Left lung (tissue), 4 donors: ENCODE measurements at regions not wholly inside any gene's neighbourhood (a gene's known extent, or its start where the extent isn't known, plus 50 kb on each side); places are given as distances from the start of the nearest gene placed in this dataset.

Experiments
- ATAC-seq: fragments of 200-7000 bp; cut with Tn5 transposase; one replicate; pipeline ENCODE4 v1.9.1; 2020; ENCODE audit warnings: moderate library complexity
- DNase-seq, 4 donors: peaks; one replicate each; pipeline ENCODE4 v3.0.0-alpha.2; 2013 to 2020
- H3K27ac ChIP-seq, 2 donors: fragments of 200-600 bp; sonication (generic) in 1 of 2; one replicate each; pipeline versions ENCODE4 v1.5.0 to v1.8.0; 2020 to 2021
- H3K27me3 ChIP-seq, 2 donors: fragments of 200-600 bp; sonication (generic) in 1 of 2; one replicate each; pipeline versions ENCODE4 v1.5.0 to v1.8.0; 2020 to 2021
- H3K36me3 ChIP-seq, 2 donors: fragments of 200-600 bp; sonication (generic) in 1 of 2; one replicate each; pipeline versions ENCODE4 v1.5.0 to v1.8.0; 2020 to 2021
- H3K4me1 ChIP-seq, 2 donors: fragments of 200-600 bp; one replicate each; pipeline ENCODE4 v1.8.0; 2021
- H3K4me3 ChIP-seq, 2 donors: fragments of 200-600 bp; sonication (generic) in 1 of 2; one replicate each; pipeline versions ENCODE4 v1.5.0 to v1.8.0; 2020 to 2021; ENCODE audit warnings: mild to moderate bottlenecking in 1 of 2
- H3K9me3 ChIP-seq, 2 donors: fragments of 200-600 bp; sonication (generic) in 1 of 2; one replicate each; pipeline versions ENCODE4 v1.5.0 to v1.8.0; 2020 to 2021
- intact Hi-C, 2 donors: fragments of 100-400 bp; cut with DNase I; formaldehyde crosslinking; loops; one replicate each; pipeline versions ENCODE4 v1.11.2 to v1.14.2; 2022
- TF ChIP-seq, protein P1 (sequence below), 2 donors: fragments of 200-600 bp; sonication (generic) in 1 of 2; IDR thresholded peaks; one replicate each; pipeline versions ENCODE4 v1.5.0 to v1.8.0; 2021; ENCODE audit warnings: antibody characterized with exemption in 2 of 2
- donor health status: DM: no; HTN: yes; CAD: no.
- donor health status: DM: no; HTN: no; CAD: no.

DNA sequence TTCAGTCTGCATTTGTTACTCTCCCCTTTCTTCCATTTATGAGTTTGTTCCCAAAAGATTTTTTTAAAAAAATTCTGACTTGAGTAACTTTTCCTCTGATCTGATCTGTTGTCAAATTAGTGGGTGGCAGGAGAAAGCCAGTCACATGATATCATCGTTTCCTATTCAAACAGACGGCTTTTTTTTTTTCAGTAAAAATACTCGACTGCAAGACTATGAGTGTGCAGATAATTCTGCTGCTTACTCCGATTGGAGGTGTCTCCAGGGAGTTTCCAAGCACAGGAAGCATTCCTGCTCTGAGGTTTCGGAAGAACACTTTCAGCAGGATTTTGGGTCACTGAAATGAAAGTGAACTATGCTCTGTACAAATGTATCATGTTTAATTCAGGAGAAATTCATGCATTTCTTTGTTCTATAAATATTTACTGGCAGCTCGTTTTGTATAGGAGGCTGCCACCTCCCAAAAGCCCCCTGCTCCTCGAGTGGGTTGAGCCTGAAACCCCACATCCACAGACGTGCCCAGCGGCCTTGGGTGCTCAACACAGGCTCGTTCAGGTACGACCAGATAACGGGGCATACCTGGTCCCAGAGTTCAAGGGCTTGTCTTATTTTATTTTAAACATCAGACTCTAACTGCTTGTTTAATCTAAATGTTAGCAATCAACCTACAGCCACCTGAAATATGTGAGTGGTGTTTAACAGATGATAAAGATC, 126.9 kb upstream of the ZNF516 start:
- Histone ChIP-seq H3K4me3 (no peak overlapping the region), H3K36me3 (no peaks in the 10 kb centered on the region), H3K9me3 (no peaks in the 10 kb centered on the region), H3K4me1 (peaks cover 14 to 36% of the 10 kb centered on the region in 2 donors), H3K27me3 (no peaks in the 10 kb centered on the region), H3K27ac (peak overlapping the region in 1 of 2 donors; percentile 14)
- peak; percentile 33 for ATAC-seq
- intact Hi-C loops = no loop called here
- no peak for DNase-seq
- TF ChIP-seq, protein P1, sequence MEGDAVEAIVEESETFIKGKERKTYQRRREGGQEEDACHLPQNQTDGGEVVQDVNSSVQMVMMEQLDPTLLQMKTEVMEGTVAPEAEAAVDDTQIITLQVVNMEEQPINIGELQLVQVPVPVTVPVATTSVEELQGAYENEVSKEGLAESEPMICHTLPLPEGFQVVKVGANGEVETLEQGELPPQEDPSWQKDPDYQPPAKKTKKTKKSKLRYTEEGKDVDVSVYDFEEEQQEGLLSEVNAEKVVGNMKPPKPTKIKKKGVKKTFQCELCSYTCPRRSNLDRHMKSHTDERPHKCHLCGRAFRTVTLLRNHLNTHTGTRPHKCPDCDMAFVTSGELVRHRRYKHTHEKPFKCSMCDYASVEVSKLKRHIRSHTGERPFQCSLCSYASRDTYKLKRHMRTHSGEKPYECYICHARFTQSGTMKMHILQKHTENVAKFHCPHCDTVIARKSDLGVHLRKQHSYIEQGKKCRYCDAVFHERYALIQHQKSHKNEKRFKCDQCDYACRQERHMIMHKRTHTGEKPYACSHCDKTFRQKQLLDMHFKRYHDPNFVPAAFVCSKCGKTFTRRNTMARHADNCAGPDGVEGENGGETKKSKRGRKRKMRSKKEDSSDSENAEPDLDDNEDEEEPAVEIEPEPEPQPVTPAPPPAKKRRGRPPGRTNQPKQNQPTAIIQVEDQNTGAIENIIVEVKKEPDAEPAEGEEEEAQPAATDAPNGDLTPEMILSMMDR (IDR thresholded peaks at IDR 0.05) = no peak

DNA sequence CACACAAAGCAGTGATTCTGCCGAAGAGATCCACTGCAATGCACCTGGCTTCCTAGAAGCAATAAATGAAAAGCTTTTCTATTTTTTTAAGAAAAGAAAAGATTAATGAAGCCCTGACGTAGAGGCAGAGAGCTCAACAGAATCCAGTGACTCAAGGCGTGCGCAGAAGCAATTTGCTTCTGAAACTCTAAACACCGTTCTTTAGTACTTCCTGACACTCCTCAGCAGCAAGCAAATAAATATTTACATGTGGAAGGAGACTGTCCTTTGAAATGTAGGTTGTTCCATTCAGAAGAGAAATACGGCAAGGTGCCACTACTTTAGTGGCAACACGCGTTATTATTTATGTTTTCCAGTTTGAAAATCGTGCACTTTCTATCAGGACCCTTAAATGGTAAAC, 126.2 kb upstream of the ZNF516 start:
- H3K27ac ChIP-seq = peak overlapping the region in 1 of 2 donors; percentile 14
- TF ChIP-seq, protein P1 (IDR thresholded peaks at IDR 0.05) = no peak
- H3K4me3 ChIP-seq = peak overlapping the region in 1 of 2 donors; percentile 38
- intact Hi-C loops = no loop called here
- ATAC-seq (peak; percentile 28), DNase-seq (no peak)
- H3K27me3 ChIP-seq = no peaks in the 10 kb centered on the region
- H3K4me1 ChIP-seq = peaks cover 14 to 36% of the 10 kb centered on the region in 2 donors
- H3K9me3 ChIP-seq = no peaks in the 10 kb centered on the region
- H3K36me3 ChIP-seq = no peaks in the 10 kb centered on the region

DNA sequence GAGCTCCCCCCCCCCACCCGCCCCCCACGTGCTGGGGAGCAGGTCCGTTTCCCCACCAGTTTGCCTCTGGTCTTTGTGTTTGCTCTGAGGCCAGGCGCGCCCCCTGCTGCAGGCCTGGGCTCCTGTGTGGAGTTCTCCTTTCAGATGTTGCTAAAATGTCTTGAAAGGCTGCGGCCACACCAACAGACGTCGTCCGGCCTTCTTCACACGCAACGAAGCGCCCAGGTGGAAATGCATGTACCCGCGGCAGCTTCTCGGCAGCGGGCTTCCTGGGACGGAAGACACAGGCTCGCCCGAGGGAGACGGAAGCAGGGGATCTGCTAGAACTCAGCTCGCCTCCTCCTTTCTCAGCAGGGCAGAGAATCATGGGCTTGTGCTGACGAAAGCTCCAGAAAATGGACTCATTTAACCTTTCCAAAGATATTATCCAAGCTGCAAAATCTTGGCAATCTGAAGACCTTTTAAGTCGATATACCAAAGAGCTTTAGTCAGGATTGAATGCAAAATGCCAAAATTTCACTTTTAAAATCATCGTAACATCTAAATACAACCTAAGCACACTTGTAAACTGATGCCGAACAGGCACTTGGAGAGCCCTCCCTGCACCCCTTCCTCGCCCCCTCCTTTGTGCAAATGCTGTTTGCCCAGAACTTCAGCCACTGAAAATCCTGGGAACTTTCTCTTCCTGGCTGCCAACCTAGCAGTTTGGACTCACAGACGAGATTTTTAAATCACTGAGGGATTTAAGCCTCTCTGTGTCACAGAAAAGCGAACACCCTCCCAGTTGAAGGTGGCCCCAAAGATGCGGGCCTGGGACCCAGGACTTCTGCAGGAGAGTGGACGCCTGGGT, 125.5 kb upstream of the ZNF516 start:
- peak; percentile 71 to 90 (median 81) for DNase-seq
- peak overlapping the region; percentile 74 to 81 for H3K27ac ChIP-seq
- intact Hi-C loops = no loop called here

DNA sequence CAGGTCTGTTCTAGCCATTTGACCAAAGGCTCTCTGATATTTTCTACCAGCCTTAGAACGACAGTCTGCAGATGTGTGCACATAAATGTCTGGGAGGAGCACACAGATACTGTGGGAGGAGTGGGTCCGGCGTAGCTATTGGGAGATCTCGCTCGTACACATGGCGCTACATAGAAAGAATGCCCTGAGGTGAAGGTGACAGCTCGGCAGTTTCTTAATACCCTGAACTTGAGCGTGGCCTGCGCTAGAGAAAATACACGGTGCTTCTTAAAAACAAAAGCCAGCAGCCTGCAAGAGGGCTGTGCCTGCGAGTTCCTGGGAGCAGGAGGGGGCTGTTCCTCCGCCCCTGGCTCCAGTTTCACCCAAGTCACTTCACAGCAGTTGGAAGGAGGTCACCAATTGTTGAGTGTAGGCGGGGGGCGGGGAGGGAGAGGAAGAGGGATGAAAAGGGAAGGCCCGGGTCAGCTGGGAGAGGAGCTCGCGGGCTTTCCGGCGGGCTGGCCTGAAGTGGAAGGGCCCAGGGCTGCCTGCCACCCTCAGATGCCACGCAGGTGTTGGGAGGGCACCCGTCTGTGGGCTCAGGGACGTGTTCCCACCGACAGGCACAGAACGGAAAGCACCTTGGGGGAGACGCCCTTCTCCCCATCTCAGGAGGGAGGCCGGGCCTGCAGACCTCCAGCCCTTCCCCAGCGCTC, 124.7 kb upstream of the ZNF516 start:
- TF ChIP-seq, protein P1 (IDR thresholded peaks at IDR 0.05) = no peak
- Histone ChIP-seq H3K27ac (peak overlapping the region; percentile 74 to 81), H3K9me3 (no peaks in the 10 kb centered on the region), H3K4me1 (peaks cover 14 to 36% of the 10 kb centered on the region in 2 donors), H3K4me3 (peak overlapping the region; percentile 28 to 38), H3K36me3 (no peaks in the 10 kb centered on the region), H3K27me3 (no peaks in the 10 kb centered on the region)
- ATAC-seq (peak; percentile 82), DNase-seq (peak; percentile 72 to 91 (median 83))
- intact Hi-C loops = no loop called here

More for the DNA sequence above, 125.5 kb upstream of the ZNF516 start:
- H3K9me3 ChIP-seq = no peaks in the 10 kb centered on the region
- H3K4me3 ChIP-seq = peak overlapping the region; percentile 28 to 38
- no peaks in the 10 kb centered on the region for H3K36me3 ChIP-seq
- no peaks in the 10 kb centered on the region for H3K27me3 ChIP-seq
- peaks cover 14 to 36% of the 10 kb centered on the region in 2 donors for H3K4me1 ChIP-seq
- peak; percentile 83 for ATAC-seq
- TF ChIP-seq, protein P1 (IDR thresholded peaks at IDR 0.05) = peak in 1 of 2 donors; percentile 41
